ENCODE measurements at regions not wholly inside any gene's neighbourhood (a gene's known extent, or its start where the extent isn't known, plus 50 kb on each side); places are given as distances from the start of the nearest gene placed in this dataset.

DNA sequence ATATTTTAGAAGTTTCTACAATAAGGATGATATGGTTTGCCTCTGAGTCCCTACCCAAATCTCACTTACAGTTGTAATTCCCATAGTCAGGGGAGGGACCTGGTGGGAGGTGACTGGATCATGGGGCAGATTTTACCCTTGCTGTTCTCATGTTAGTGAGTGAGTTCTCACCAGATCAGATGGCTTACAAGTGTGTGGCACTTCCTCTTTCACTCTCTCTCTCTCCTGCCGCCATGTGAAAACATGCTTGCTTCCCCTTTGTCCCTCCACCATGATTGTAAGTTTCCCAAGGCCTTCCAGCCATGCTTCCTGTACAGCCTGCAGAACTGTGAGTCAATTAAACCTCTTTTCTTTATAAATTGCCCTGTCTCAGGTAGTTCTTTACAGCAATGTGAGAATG, 527.5 kb upstream of the ID4 start:
- no peak overlapping the region for H3K23ac ChIP-seq (ENCODE audit: insufficient read length)
- H3K9me3 ChIP-seq (ENCODE audit: insufficient read depth in 2 of 2, low read depth in 1 of 2, low read length in 1 of 2): no peaks in the 10 kb centered on the region
- no peak overlapping the region for H3K56ac ChIP-seq (replicated peaks; ENCODE audit: insufficient read length, low read depth, low read length)
- no peak overlapping the region for H3K9ac ChIP-seq (replicated peaks in 1 of 4; ENCODE audit: extremely low read depth in 1 of 4, low read depth in 3 of 4, low read length in 3 of 4)
- H4K5ac ChIP-seq (ENCODE audit: insufficient read length, low read depth, low read length): no peak overlapping the region
- no peaks in the 10 kb centered on the region for H3K23me2 ChIP-seq (ENCODE audit: low read depth, low read length)
- no peak overlapping the region for H3K4ac ChIP-seq (replicated peaks; ENCODE audit: insufficient read length, low read depth, low read length)
- ChIA-PET CTCF (ENCODE audit: partially characterized antibody) (no interaction called here), POLR2A (ENCODE audit: partially characterized antibody) (no interaction called here)
- no peak overlapping the region for H4K8ac ChIP-seq (ENCODE audit: extremely low read depth, insufficient read depth, low read length)
- H3K14ac ChIP-seq (ENCODE audit: insufficient read length): no peak overlapping the region
- WGBS, 2 experiments (ENCODE audit: extremely low coverage in 1 of 2, insufficient coverage in 1 of 2, insufficient read length in 1 of 2, insufficient replicate concordance in 2 of 2, low coverage in 1 of 2, low lambda C conversion rate in 2 of 2, missing lambda C conversion rate in 1 of 2): 94% methylated on average over 1 of the region's 1 CpG; no CpG with 5 or more reads in 1 of the 2 experiments
- no peak overlapping the region for H2BK12ac ChIP-seq (ENCODE audit: low read depth, low read length)
- no peaks in the 10 kb centered on the region; a peak in 3 of 7 replicates for H3K27me3 ChIP-seq (replicated peaks in 1 of 4; ENCODE audit: control insufficient read depth in 3 of 4, extremely low read depth in 1 of 4, insufficient read depth in 3 of 4, low read length in 3 of 4)
- H2BK15ac ChIP-seq (ENCODE audit: low read length): no peak overlapping the region
- H3K4me3 ChIP-seq (ENCODE audit: extremely low read depth in 1 of 4, insufficient read depth in 2 of 4, low read depth in 3 of 4, low read length in 4 of 4): no peak overlapping the region
- H2BK20ac ChIP-seq (ENCODE audit: low read length): no peak overlapping the region
- H4K20me1 ChIP-seq (replicated peaks in 1 of 2; ENCODE audit: control insufficient read depth in 1 of 2, insufficient read depth in 2 of 2, low read length in 2 of 2): no peaks in the 10 kb centered on the region
- H3K18ac ChIP-seq (ENCODE audit: extremely low read depth, low read length): no peak overlapping the region
- no peak for FAIRE-seq
- no peak overlapping the region for H2BK120ac ChIP-seq (replicated peaks; ENCODE audit: low read depth, low read length)
- no peak overlapping the region for H4K91ac ChIP-seq (replicated peaks; ENCODE audit: insufficient read length, low read length)
- TF ChIP-seq CBX5 (IDR thresholded peaks at IDR 0.05; ENCODE audit: low read depth, low read length) (no peak), POLR2A (IDR thresholded peaks at IDR 0.05; ENCODE audit: control extremely low read depth in 1 of 2, low read depth in 2 of 2, low read length in 2 of 2) (no peak), JUND (IDR thresholded peaks at IDR 0.05; ENCODE audit: low read length) (no peak), EGR1 (IDR thresholded peaks at IDR 0.05; ENCODE audit: borderline replicate concordance, low read depth, low read length) (no peak), SIRT6 (IDR thresholded peaks at IDR 0.05; ENCODE audit: low read length) (no peak)
- H3K79me2 ChIP-seq (ENCODE audit: control insufficient read depth in 1 of 2, insufficient read depth in 2 of 2, low read length in 2 of 2): no peaks in the 10 kb centered on the region
- no peak overlapping the region for H2AFZ ChIP-seq (ENCODE audit: low read length)
- H2BK5ac ChIP-seq (ENCODE audit: low read depth, low read length): no peak overlapping the region
- no peak overlapping the region for H2AK5ac ChIP-seq (ENCODE audit: low read depth, low read length)
- H3K79me1 ChIP-seq (ENCODE audit: low read depth, low read length): no peaks in the 10 kb centered on the region
- no peaks in the 10 kb centered on the region for H3K36me3 ChIP-seq (ENCODE audit: control insufficient read depth in 2 of 4, insufficient read depth in 4 of 4, low read length in 3 of 4)
- H3K27ac ChIP-seq (ENCODE audit: low read depth, low read length): no peak overlapping the region
- no peak for DNase-seq (ENCODE audit: low read depth in 1 of 2, low spot score in 2 of 2)
- H3K4me2 ChIP-seq (ENCODE audit: insufficient read depth in 1 of 2, low read depth in 2 of 2, low read length in 2 of 2): no peak overlapping the region
- peaks cover 4 to 10% (median 8%) of the 10 kb centered on the region in 4 experiments; a peak in 6 of 7 replicates for H3K4me1 ChIP-seq (replicated peaks in 1 of 4; ENCODE audit: control insufficient read depth in 3 of 4, insufficient read depth in 4 of 4, low read length in 3 of 4)

Data from H1 (cell line).